Keratinocyte (primary cell): ENCODE measurements at regions not wholly inside any gene's neighbourhood (a gene's known extent, or its start where the extent isn't known, plus 50 kb on each side); places are given as distances from the start of the nearest gene placed in this dataset.

Experiments used
- DNase-seq: peaks from one replicate; pipeline ENCODE4 v3.0.0-alpha.2; 2011; ENCODE audit warnings: low read depth, missing footprints, low spot score
- FAIRE-seq: peaks from 2 replicates; lab custom pipeline; 2011; peaks lifted over from hg19 to GRCh38; lab: Jason Lieb, UNC
- H2AFZ ChIP-seq: 2 replicates; pipeline ENCODE4 v1.6.0; 2012; ENCODE audit warnings: low read length, control low read depth, inconsistent platforms; ENCODE audit not compliant: control insufficient read depth
- H3K27ac ChIP-seq: 2 replicates; pipeline ENCODE4 v1.5.1; 2011; ENCODE audit warnings: low read length; ENCODE audit not compliant: control insufficient read depth, insufficient read depth
- H3K27me3 ChIP-seq: 3 replicates; pipeline ENCODE4 v1.6.0; 2011; ENCODE audit warnings: low read length; ENCODE audit not compliant: control insufficient read depth, insufficient read depth; ENCODE audit errors: extremely low read depth
- H3K36me3 ChIP-seq, 2 experiments: 2 replicates in 1 of 2; 3 replicates in 1 of 2; pipeline ENCODE4 v1.5.1; 2011; ENCODE audit warnings: low read length in 2 of 2, mild to moderate bottlenecking in 1 of 2; ENCODE audit not compliant: control insufficient read depth in 2 of 2, insufficient read depth in 2 of 2; ENCODE audit errors: extremely low read depth in 1 of 2
- H3K4me1 ChIP-seq: 3 replicates; pipeline ENCODE4 v1.5.1; 2011; ENCODE audit warnings: low read length; ENCODE audit not compliant: control insufficient read depth, insufficient read depth; ENCODE audit errors: extremely low read depth
- H3K4me2 ChIP-seq: 3 replicates; pipeline ENCODE4 v1.6.0; 2011; ENCODE audit warnings: low read depth, low read length; ENCODE audit not compliant: control insufficient read depth, insufficient read depth; ENCODE audit errors: extremely low read depth
- H3K4me3 ChIP-seq, 3 experiments: fragments of 200-600 bp in 1 of 3; sonication (generic) in 1 of 3; 2 replicates in 2 of 3; 3 replicates in 1 of 3; pipeline ENCODE4 v1.5.1; 2011 to 2016; ENCODE audit warnings: low read length in 3 of 3, mild to moderate bottlenecking in 3 of 3, control low read depth in 2 of 3, inconsistent platforms in 1 of 3, low read depth in 1 of 3, mixed read lengths in 1 of 3, mixed run types in 1 of 3, moderate library complexity in 1 of 3; ENCODE audit not compliant: control insufficient read depth in 2 of 3, insufficient read depth in 2 of 3; ENCODE audit errors: extremely low read depth in 1 of 3
- H3K79me2 ChIP-seq: 2 replicates; pipeline ENCODE4 v1.6.0; 2012; ENCODE audit warnings: low read length; ENCODE audit not compliant: control insufficient read depth, insufficient read depth
- H3K9ac ChIP-seq: 3 replicates; pipeline ENCODE4 v1.6.0; 2011; ENCODE audit warnings: low read length; ENCODE audit not compliant: control insufficient read depth, insufficient read depth; ENCODE audit errors: extremely low read depth
- H3K9me1 ChIP-seq: 3 replicates; pipeline ENCODE4 v1.6.0; 2011; ENCODE audit warnings: low read length; ENCODE audit not compliant: control insufficient read depth, insufficient read depth; ENCODE audit errors: extremely low read depth
- H3K9me3 ChIP-seq: 2 replicates; pipeline ENCODE4 v1.5.1; 2012; ENCODE audit warnings: low read depth, low read length; ENCODE audit not compliant: control insufficient read depth
- H4K20me1 ChIP-seq: 3 replicates; pipeline ENCODE4 v1.6.0; 2011; ENCODE audit warnings: low read length; ENCODE audit not compliant: control insufficient read depth, insufficient read depth; ENCODE audit errors: extremely low read depth
- CTCF ChIP-seq, 3 experiments: IDR thresholded peaks in 1 of 3; conservative IDR thresholded peaks in 1 of 3; optimal IDR thresholded peaks in 1 of 3; 2 replicates in 2 of 3; 3 replicates in 1 of 3; pipeline versions ENCODE3 to v1.5.1; 2011; ENCODE audit warnings: low read length in 3 of 3, mild to moderate bottlenecking in 3 of 3, moderate library complexity in 2 of 3, control low read depth in 1 of 3, inconsistent platforms in 1 of 3; ENCODE audit not compliant: insufficient read depth in 2 of 3; ENCODE audit errors: extremely low read depth in 1 of 3
- EZH2 ChIP-seq: IDR thresholded peaks from one replicate; pipeline ENCODE4 v1.6.1; 2012; ENCODE audit warnings: inconsistent platforms, mild to moderate bottlenecking, low read length, moderate library complexity
- dilution Hi-C: fragments of 300-500 bp; cut with MboI; formaldehyde crosslinking; loops from one replicate; pipeline ENCODE4 v1.7.0; 2020; ENCODE audit warnings: low sequenced_read_pairs; ENCODE audit not compliant: extremely low pct_ligation_motif_present

GRCh38 chr5:68420476-68421344 is 205.2 kb downstream of the PIK3R1 start:
- H3K9ac ChIP-seq = no peak overlapping the region
- no peak for FAIRE-seq
- dilution Hi-C loops = no loop called here

GRCh38 chr5:68421485-68422220 is 206.1 kb downstream of the PIK3R1 start:
- no peak overlapping the region for H3K27ac ChIP-seq
- FAIRE-seq (no peak), DNase-seq (no peak)
- no peaks in the 10 kb centered on the region for H3K9me3 ChIP-seq
- dilution Hi-C loops = no loop called here
- TF ChIP-seq CTCF (optimal IDR thresholded peaks at IDR 0.05 in 1 of 3, IDR thresholded peaks at IDR 0.05 in 1 of 3, conservative IDR thresholded peaks at IDR 0.05 in 1 of 3; ENCODE audit: extremely low read depth in 1 of 3, insufficient read depth in 2 of 3, low read length in 3 of 3) (no peak), EZH2 (no peak)
- no peaks in the 10 kb centered on the region for H4K20me1 ChIP-seq
- no peak overlapping the region for H2AFZ ChIP-seq
- peaks cover 15% of the 10 kb centered on the region for H3K4me1 ChIP-seq
- H3K9ac ChIP-seq = no peak overlapping the region
- H3K79me2 ChIP-seq = no peaks in the 10 kb centered on the region
- H3K4me2 ChIP-seq = no peak overlapping the region
- no peaks in the 10 kb centered on the region for H3K9me1 ChIP-seq
- no peaks in the 10 kb centered on the region for H3K36me3 ChIP-seq
- H3K27me3 ChIP-seq = no peaks in the 10 kb centered on the region
- no peak overlapping the region for H3K4me3 ChIP-seq

More at GRCh38 chr5:68420476-68421344, 205.2 kb downstream of the PIK3R1 start:
- H3K79me2 ChIP-seq = no peaks in the 10 kb centered on the region
- no peaks in the 10 kb centered on the region for H4K20me1 ChIP-seq
- H3K27me3 ChIP-seq = no peaks in the 10 kb centered on the region
- H3K4me2 ChIP-seq = no peak overlapping the region
- H3K9me1 ChIP-seq = no peaks in the 10 kb centered on the region
- no peak overlapping the region for H3K4me3 ChIP-seq
- no peaks in the 10 kb centered on the region for H3K36me3 ChIP-seq
- H3K9me3 ChIP-seq = no peaks in the 10 kb centered on the region
- H3K27ac ChIP-seq = no peak overlapping the region
- H3K4me1 ChIP-seq = peaks cover 15% of the 10 kb centered on the region
- H2AFZ ChIP-seq = no peak overlapping the region
- DNase-seq = no peak
- TF ChIP-seq CTCF (optimal IDR thresholded peaks at IDR 0.05 in 1 of 3, IDR thresholded peaks at IDR 0.05 in 1 of 3, conservative IDR thresholded peaks at IDR 0.05 in 1 of 3; ENCODE audit: extremely low read depth in 1 of 3, insufficient read depth in 2 of 3, low read length in 3 of 3) = no peak
- no peak for TF ChIP-seq EZH2
